ENCODE measurements at regions not wholly inside any gene's neighbourhood (a gene's known extent, or its start where the extent isn't known, plus 50 kb on each side); places are given as distances from the start of the nearest gene placed in this dataset.

DNA sequence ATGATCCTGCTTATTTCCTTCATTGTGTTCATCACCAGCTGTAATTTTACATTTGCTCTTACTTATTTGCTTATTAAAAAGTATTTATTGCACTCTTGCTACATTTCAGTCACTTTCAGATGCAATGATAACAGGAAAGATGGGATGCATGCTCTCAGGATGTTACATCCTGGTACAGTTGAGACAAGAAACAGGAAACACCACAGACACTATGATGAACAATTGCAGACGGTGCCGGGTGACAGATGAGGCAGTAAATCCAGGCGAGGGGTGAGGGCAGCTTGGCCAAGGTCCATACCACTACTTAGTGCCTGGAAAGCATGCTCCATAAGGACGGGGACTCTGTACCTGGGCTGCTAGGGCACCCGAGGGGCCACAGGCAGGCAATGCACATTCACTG, 156.6 kb upstream of the RAB4A start:
- Histone ChIP-seq H3K9me3 (ENCODE audit: control insufficient read depth, low read length) (no peaks in the 10 kb centered on the region), H3K4me1 (ENCODE audit: control insufficient read depth, insufficient read depth, low read length, poor library complexity, severe bottlenecking) (peaks cover 16% of the 10 kb centered on the region), H3K27ac (ENCODE audit: low read depth, low read length, severe bottlenecking) (no peak overlapping the region), H3K36me3 (ENCODE audit: control insufficient read depth, insufficient read depth, low read length) (no peaks in the 10 kb centered on the region), H3K4me3 (ENCODE audit: extremely low read depth, insufficient read depth, low read length, poor library complexity, severe bottlenecking) (no peak overlapping the region)
- 88 to 89% methylated on average over 5 of the region's 5 CpGs for WGBS, 2 experiments (ENCODE audit: insufficient coverage in 2 of 2)

GRCh38 chr1:229114850-229115365, 156.0 kb upstream of the RAB4A start:
- no peak overlapping the region for H3K4me3 ChIP-seq (ENCODE audit: extremely low read depth, insufficient read depth, low read length, poor library complexity, severe bottlenecking)
- no peaks in the 10 kb centered on the region for H3K9me3 ChIP-seq (ENCODE audit: control insufficient read depth, low read length)
- WGBS, 2 experiments (ENCODE audit: insufficient coverage in 2 of 2) = 44% methylated on average over 3 of the region's 4 CpGs; no CpG with 5 or more reads in 1 of the 2 experiments
- H3K4me1 ChIP-seq (ENCODE audit: control insufficient read depth, insufficient read depth, low read length, poor library complexity, severe bottlenecking) = peaks cover 16% of the 10 kb centered on the region
- no peaks in the 10 kb centered on the region for H3K36me3 ChIP-seq (ENCODE audit: control insufficient read depth, insufficient read depth, low read length)
- H3K27ac ChIP-seq (ENCODE audit: low read depth, low read length, severe bottlenecking) = no peak overlapping the region

- no peaks in the 10 kb centered on the region for H3K36me3 ChIP-seq (ENCODE audit: control insufficient read depth, insufficient read depth, low read length)
- H3K4me1 ChIP-seq (ENCODE audit: control insufficient read depth, insufficient read depth, low read length, poor library complexity, severe bottlenecking) = peaks cover 16% of the 10 kb centered on the region
- no peaks in the 10 kb centered on the region for H3K9me3 ChIP-seq (ENCODE audit: control insufficient read depth, low read length)
- WGBS, 2 experiments (ENCODE audit: insufficient coverage in 2 of 2) = 94 to 97% methylated on average over 10 to 15 of the region's 16 CpGs
- H3K27ac ChIP-seq (ENCODE audit: low read depth, low read length, severe bottlenecking) = no peak overlapping the region
- H3K4me3 ChIP-seq (ENCODE audit: extremely low read depth, insufficient read depth, low read length, poor library complexity, severe bottlenecking) = no peak overlapping the region
Measured at GRCh38 chr1:229116114-229116513, 154.8 kb upstream of the RAB4A start.

DNA sequence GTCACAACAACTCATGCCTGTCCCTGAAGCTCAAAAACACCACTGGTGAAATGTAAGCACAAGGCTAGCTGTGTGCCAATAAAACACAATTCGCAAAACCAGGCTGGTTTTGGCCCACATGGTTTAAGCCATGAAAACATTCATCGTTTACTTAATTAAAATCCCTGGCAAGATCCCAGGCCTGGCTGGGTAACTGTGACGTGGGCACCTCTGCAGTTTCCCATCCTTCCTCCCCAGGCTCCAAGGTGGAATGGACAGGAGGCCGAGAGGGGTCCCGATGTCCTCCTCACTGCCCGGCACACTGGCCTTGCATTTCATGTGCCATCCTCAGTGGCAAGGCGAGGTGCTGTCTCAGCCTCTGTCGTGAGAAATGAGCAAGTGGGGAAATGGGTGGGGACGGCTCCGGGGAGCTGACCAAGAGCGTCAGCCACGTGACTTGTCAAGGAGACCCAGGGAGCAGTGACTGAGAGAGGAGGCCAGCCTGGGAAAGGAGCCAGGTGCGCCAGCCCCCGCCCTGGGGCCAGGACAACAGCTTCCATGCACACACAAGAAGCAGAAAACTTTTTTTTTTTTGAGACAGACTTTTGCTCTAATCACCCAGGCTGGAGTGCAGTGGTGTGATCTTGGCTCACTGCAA, 153.1 kb upstream of the RAB4A start:
- H3K9me3 ChIP-seq (ENCODE audit: control insufficient read depth, low read length) = no peaks in the 10 kb centered on the region
- H3K36me3 ChIP-seq (ENCODE audit: control insufficient read depth, insufficient read depth, low read length) = no peaks in the 10 kb centered on the region
- no peak overlapping the region for H3K27ac ChIP-seq (ENCODE audit: low read depth, low read length, severe bottlenecking)
- H3K4me3 ChIP-seq (ENCODE audit: extremely low read depth, insufficient read depth, low read length, poor library complexity, severe bottlenecking) = no peak overlapping the region
- H3K4me1 ChIP-seq (ENCODE audit: control insufficient read depth, insufficient read depth, low read length, poor library complexity, severe bottlenecking) = peaks cover 16% of the 10 kb centered on the region
- 94 to 96% methylated on average over 9 to 11 of the region's 14 CpGs for WGBS, 2 experiments (ENCODE audit: insufficient coverage in 2 of 2)

DNA sequence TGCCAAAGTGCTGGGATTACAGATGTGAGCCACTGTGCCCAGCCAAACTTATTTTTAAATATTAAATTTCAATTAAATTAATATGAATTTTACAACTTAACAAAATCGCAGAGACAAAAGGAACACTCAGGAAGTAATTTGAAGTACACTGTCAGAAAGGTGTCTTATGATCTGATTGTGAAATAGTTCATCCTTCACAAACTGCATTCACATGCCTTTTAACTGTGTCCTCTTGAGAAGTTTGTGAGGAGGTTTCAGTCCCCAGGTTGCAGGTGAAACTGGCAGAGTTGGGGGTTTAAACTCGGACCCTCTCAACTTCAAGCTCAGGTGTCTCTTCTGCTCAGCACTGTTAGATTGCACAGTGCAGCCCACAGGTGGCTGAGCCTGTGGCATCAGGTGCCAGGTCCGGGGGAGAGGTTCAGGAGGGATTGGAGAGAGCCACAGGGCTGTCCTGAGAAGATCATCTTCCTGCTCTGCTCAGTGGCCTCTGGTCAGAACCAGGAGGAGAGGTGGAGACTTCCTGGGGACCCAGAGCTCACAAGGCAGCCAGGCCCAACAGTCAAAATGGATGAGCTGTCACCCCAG, 152.3 kb upstream of the RAB4A start:
- no peaks in the 10 kb centered on the region for H3K36me3 ChIP-seq (ENCODE audit: control insufficient read depth, insufficient read depth, low read length)

GRCh38 chr1:229119161-229119560, 151.8 kb upstream of the RAB4A start:
- Histone ChIP-seq H3K9me3 (ENCODE audit: control insufficient read depth, low read length) (no peaks in the 10 kb centered on the region), H3K4me3 (ENCODE audit: extremely low read depth, insufficient read depth, low read length, poor library complexity, severe bottlenecking) (no peak overlapping the region), H3K36me3 (ENCODE audit: control insufficient read depth, insufficient read depth, low read length) (no peaks in the 10 kb centered on the region), H3K27ac (ENCODE audit: low read depth, low read length, severe bottlenecking) (no peak overlapping the region), H3K4me1 (ENCODE audit: control insufficient read depth, insufficient read depth, low read length, poor library complexity, severe bottlenecking) (peaks cover 16% of the 10 kb centered on the region)
- WGBS, 2 experiments (ENCODE audit: insufficient coverage in 2 of 2) = no CpG with 5 or more reads among the region's 6 CpGs

More for the DNA sequence above, 152.3 kb upstream of the RAB4A start:
- Histone ChIP-seq H3K4me1 (ENCODE audit: control insufficient read depth, insufficient read depth, low read length, poor library complexity, severe bottlenecking) (peaks cover 16% of the 10 kb centered on the region), H3K27ac (ENCODE audit: low read depth, low read length, severe bottlenecking) (no peak overlapping the region), H3K4me3 (ENCODE audit: extremely low read depth, insufficient read depth, low read length, poor library complexity, severe bottlenecking) (no peak overlapping the region), H3K9me3 (ENCODE audit: control insufficient read depth, low read length) (no peaks in the 10 kb centered on the region)
- WGBS, 2 experiments (ENCODE audit: insufficient coverage in 2 of 2) = 84% methylated on average over 2 of the region's 3 CpGs; no CpG with 5 or more reads in 1 of the 2 experiments

DNA sequence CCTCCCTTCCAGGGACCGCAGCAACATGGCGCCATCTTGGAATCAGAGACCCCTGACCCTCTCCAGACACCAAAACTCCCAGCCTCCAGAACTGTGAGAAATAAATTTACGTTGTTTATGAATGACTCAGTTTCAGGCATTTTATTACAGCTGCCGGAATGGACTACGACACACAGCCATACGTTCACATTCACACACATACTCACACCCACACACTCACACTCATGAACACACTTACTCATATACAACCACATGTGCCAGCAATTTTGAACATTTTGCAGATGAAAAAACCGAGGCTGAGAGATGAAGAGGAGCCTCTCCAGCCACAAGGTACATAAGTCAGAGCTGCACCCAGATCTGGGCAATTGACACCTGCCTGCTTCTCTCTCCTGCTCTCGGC, 151.0 kb upstream of the RAB4A start:
- no peak overlapping the region for H3K27ac ChIP-seq (ENCODE audit: low read depth, low read length, severe bottlenecking)
- H3K4me1 ChIP-seq (ENCODE audit: control insufficient read depth, insufficient read depth, low read length, poor library complexity, severe bottlenecking) = peaks cover 9% of the 10 kb centered on the region
- no peaks in the 10 kb centered on the region for H3K36me3 ChIP-seq (ENCODE audit: control insufficient read depth, insufficient read depth, low read length)
- H3K4me3 ChIP-seq (ENCODE audit: extremely low read depth, insufficient read depth, low read length, poor library complexity, severe bottlenecking) = no peak overlapping the region
- no peaks in the 10 kb centered on the region for H3K9me3 ChIP-seq (ENCODE audit: control insufficient read depth, low read length)
- 97 to 98% methylated on average over 5 to 6 of the region's 8 CpGs for WGBS, 2 experiments (ENCODE audit: insufficient coverage in 2 of 2)

DNA sequence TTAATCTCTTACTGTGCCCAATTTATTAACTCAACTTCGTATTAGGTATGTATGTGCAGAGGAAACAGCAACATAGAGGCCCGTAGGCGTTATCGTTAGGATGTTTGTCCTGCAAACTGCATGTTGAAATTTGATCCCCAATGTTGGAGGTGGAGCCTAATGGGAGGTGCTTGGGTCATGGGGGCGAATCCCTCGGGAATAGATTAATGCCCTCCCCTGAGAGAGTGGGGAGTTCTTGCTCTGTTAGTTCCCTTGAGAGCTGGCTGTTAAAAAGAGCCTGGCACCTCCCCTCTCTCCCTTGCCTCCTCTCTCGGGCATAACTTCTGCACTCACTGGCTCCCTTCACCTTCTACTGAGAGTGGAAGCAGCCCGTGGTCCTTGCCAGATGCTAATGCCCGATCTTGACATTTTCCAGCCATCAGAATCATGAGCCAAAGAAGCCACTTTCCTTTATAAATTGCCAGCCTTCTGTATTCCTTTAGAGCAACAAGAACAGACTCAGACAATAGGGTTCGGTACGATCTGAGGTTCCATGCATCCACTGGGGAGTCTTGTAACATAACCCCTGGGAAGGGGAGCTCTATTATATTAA, 149.0 kb upstream of the RAB4A start:
- WGBS, 2 experiments (ENCODE audit: insufficient coverage in 2 of 2) = 80 to 85% methylated on average over 9 to 10 of the region's 11 CpGs
- H3K27ac ChIP-seq (ENCODE audit: low read depth, low read length, severe bottlenecking) = no peak overlapping the region
- no peaks in the 10 kb centered on the region for H3K9me3 ChIP-seq (ENCODE audit: control insufficient read depth, low read length)
- H3K36me3 ChIP-seq (ENCODE audit: control insufficient read depth, insufficient read depth, low read length) = no peaks in the 10 kb centered on the region
- H3K4me1 ChIP-seq (ENCODE audit: control insufficient read depth, insufficient read depth, low read length, poor library complexity, severe bottlenecking) = no peaks in the 10 kb centered on the region
- no peak overlapping the region for H3K4me3 ChIP-seq (ENCODE audit: extremely low read depth, insufficient read depth, low read length, poor library complexity, severe bottlenecking)

- H3K4me1 ChIP-seq (ENCODE audit: control insufficient read depth, insufficient read depth, low read length, poor library complexity, severe bottlenecking) = peaks cover 2% of the 10 kb centered on the region
- H3K36me3 ChIP-seq (ENCODE audit: control insufficient read depth, insufficient read depth, low read length) = no peaks in the 10 kb centered on the region
- H3K27ac ChIP-seq (ENCODE audit: low read depth, low read length, severe bottlenecking) = no peak overlapping the region
- H3K9me3 ChIP-seq (ENCODE audit: control insufficient read depth, low read length) = no peaks in the 10 kb centered on the region
- 89 to 91% methylated on average over 6 of the region's 6 CpGs for whole genome bisulfite sequencing, 2 experiments (ENCODE audit: insufficient coverage in 2 of 2)
- H3K4me3 ChIP-seq (ENCODE audit: extremely low read depth, insufficient read depth, low read length, poor library complexity, severe bottlenecking) = no peak overlapping the region
Measured at GRCh38 chr1:229122606-229123005, 148.3 kb upstream of the RAB4A start.

DNA sequence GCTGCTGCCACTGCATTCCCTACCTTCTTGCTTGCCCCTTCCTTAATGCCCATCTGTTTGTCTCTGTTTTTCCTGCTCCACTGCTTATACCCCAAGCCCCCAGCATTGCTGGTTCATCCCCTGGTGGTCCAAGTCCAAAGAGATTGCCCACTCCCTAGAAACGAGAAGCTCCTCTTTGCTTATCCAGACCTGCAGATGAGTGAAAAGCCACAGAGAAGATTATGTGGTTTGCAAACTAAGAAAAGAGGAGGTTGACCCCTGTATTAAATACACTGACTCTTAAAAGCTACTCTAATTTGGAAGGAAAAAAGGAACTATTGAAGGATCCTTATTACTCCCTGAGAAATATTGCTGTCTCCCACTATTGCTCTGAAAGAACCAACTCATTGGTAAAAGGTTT, 146.8 kb upstream of the RAB4A start:
- no peak overlapping the region for H3K27ac ChIP-seq (ENCODE audit: low read depth, low read length, severe bottlenecking)
- peaks cover 2% of the 10 kb centered on the region for H3K4me1 ChIP-seq (ENCODE audit: control insufficient read depth, insufficient read depth, low read length, poor library complexity, severe bottlenecking)
- WGBS, 2 experiments (ENCODE audit: insufficient coverage in 2 of 2) = no CpG with 5 or more reads among the region's 1 CpG
- no peaks in the 10 kb centered on the region for H3K9me3 ChIP-seq (ENCODE audit: control insufficient read depth, low read length)
- no peaks in the 10 kb centered on the region for H3K36me3 ChIP-seq (ENCODE audit: control insufficient read depth, insufficient read depth, low read length)
- no peak overlapping the region for H3K4me3 ChIP-seq (ENCODE audit: extremely low read depth, insufficient read depth, low read length, poor library complexity, severe bottlenecking)

Measured in mesodermal cell (in vitro differentiated cells).